ENCODE measurements at regions not wholly inside any gene's neighbourhood (a gene's known extent, or its start where the extent isn't known, plus 50 kb on each side); places are given as distances from the start of the nearest gene placed in this dataset.

- no peak for DNase-seq (ENCODE audit: extremely low spot score, unreplicated experiment)
- Mint-ChIP-seq H3K27ac (ENCODE audit: unreplicated experiment) (no peak overlapping the region), H3K27me3 (ENCODE audit: unreplicated experiment) (peaks cover 50% of the 10 kb centered on the region), H3K36me3 (ENCODE audit: unreplicated experiment) (no peaks in the 10 kb centered on the region), H3K4me3 (ENCODE audit: unreplicated experiment) (no peak overlapping the region), H3K4me1 (ENCODE audit: unreplicated experiment) (no peaks in the 10 kb centered on the region), H3K9me3 (ENCODE audit: unreplicated experiment) (no peaks in the 10 kb centered on the region)
- TF ChIP-seq CTCF (IDR thresholded peaks at IDR 0.05) = no peak
Measured at GRCh38 chr5:172569861-172570558, 71.1 kb upstream of the NEURL1B start.

- Mint-ChIP-seq H3K27me3 (ENCODE audit: unreplicated experiment) (peaks cover 57% of the 10 kb centered on the region), H3K4me1 (ENCODE audit: unreplicated experiment) (no peaks in the 10 kb centered on the region), H3K27ac (ENCODE audit: unreplicated experiment) (no peak overlapping the region), H3K36me3 (ENCODE audit: unreplicated experiment) (no peaks in the 10 kb centered on the region), H3K4me3 (ENCODE audit: unreplicated experiment) (no peak overlapping the region), H3K9me3 (ENCODE audit: unreplicated experiment) (no peaks in the 10 kb centered on the region)
- no peak for DNase-seq (ENCODE audit: extremely low spot score, unreplicated experiment)
- TF ChIP-seq CTCF (IDR thresholded peaks at IDR 0.05) = no peak
Measured at GRCh38 chr5:172568308-172568910, 72.7 kb upstream of the NEURL1B start.

DNA sequence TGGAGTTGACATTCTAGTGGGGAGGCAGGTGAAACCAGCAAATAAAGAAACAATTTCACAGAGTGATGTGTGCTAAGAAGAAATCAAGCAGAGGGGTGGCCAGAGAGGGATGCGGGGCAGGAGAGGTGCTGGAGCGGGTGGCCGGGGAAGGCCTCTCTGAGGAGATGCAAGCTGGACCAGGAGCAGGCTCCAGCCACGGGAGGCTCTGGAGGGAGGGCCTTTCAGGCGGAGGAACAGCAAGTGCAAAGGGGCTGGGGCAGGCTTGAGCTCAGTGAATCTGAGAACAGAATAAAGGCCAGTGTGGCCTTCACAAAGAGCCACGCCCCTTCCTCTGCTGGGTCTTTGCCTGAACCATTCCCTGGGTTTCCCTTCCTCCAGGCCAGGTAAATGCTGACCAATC, 73.2 kb upstream of the NEURL1B start:
- TF ChIP-seq CTCF (IDR thresholded peaks at IDR 0.05) = no peak
- Mint-ChIP-seq H3K4me3 (ENCODE audit: unreplicated experiment) (no peak overlapping the region), H3K27me3 (ENCODE audit: unreplicated experiment) (peaks cover 60% of the 10 kb centered on the region)

DNA sequence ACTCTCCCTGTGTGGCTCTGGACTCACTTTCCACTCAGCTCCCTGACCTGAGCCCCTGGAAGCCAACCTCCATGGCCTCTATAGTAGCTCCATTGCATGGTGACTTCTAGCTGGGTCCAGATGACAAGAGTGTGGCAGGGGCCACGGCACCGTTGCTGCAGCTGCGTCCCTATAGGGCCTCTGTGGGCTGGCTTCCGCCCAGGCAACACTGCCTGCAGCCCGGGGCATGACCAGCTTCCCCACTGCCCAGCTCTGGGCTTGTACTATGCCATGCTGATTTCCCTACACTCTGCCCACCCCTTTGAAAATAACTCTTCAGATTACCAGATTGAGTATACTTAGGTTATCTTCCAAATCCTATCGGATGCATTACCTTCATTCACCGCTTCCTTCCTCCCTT, 73.8 kb upstream of the NEURL1B start:
- no peak overlapping the region for H3K27ac Mint-ChIP-seq (ENCODE audit: unreplicated experiment)
- no peak overlapping the region for H3K4me3 Mint-ChIP-seq (ENCODE audit: unreplicated experiment)
- TF ChIP-seq CTCF (IDR thresholded peaks at IDR 0.05) = no peak
- H3K9me3 Mint-ChIP-seq (ENCODE audit: unreplicated experiment) = no peaks in the 10 kb centered on the region
- no peaks in the 10 kb centered on the region for H3K36me3 Mint-ChIP-seq (ENCODE audit: unreplicated experiment)
- peaks cover 60% of the 10 kb centered on the region for H3K27me3 Mint-ChIP-seq (ENCODE audit: unreplicated experiment)
- no peaks in the 10 kb centered on the region for H3K4me1 Mint-ChIP-seq (ENCODE audit: unreplicated experiment)
- DNase-seq (ENCODE audit: extremely low spot score, unreplicated experiment) = no peak

More for the DNA sequence above, 73.2 kb upstream of the NEURL1B start:
- Mint-ChIP-seq H3K9me3 (ENCODE audit: unreplicated experiment) (no peaks in the 10 kb centered on the region), H3K36me3 (ENCODE audit: unreplicated experiment) (no peaks in the 10 kb centered on the region), H3K27ac (ENCODE audit: unreplicated experiment) (no peak overlapping the region), H3K4me1 (ENCODE audit: unreplicated experiment) (no peaks in the 10 kb centered on the region)
- DNase-seq (ENCODE audit: extremely low spot score, unreplicated experiment) = no peak

GRCh38 chr5:172565931-172566665, 75.0 kb upstream of the NEURL1B start:
- Mint-ChIP-seq H3K4me1 (ENCODE audit: unreplicated experiment) (no peaks in the 10 kb centered on the region), H3K9me3 (ENCODE audit: unreplicated experiment) (peaks cover 4% of the 10 kb centered on the region), H3K27ac (ENCODE audit: unreplicated experiment) (no peak overlapping the region), H3K4me3 (ENCODE audit: unreplicated experiment) (no peak overlapping the region), H3K36me3 (ENCODE audit: unreplicated experiment) (no peaks in the 10 kb centered on the region), H3K27me3 (ENCODE audit: unreplicated experiment) (peaks cover 67% of the 10 kb centered on the region)
- DNase-seq (ENCODE audit: extremely low spot score, unreplicated experiment) = no peak
- no peak for TF ChIP-seq CTCF (IDR thresholded peaks at IDR 0.05)

Data from osteocyte (in vitro differentiated cells).